Trophoblast cell (in vitro differentiated cells and primary cell): ENCODE measurements at regions not wholly inside any gene's neighbourhood (a gene's known extent, or its start where the extent isn't known, plus 50 kb on each side); places are given as distances from the start of the nearest gene placed in this dataset.
"Not testable (repeated sequence)": the region's sequence is repeated elsewhere in the genome, so short reads cannot be mapped to it uniquely, and the experiment has no call there.

Source experiments
- DNase-seq, 2 donors: peaks; one replicate each; pipeline ENCODE4 v3.0.0-alpha.2; 2016
- H2AFZ ChIP-seq: 2 replicates; pipeline ENCODE4 v1.6.1; 2013; ENCODE audit warnings: low read length, moderate library complexity, mild to moderate bottlenecking; ENCODE audit not compliant: insufficient read depth, poor library complexity
- H2AK5ac ChIP-seq: 2 replicates; pipeline ENCODE4 v1.6.1; 2013; ENCODE audit warnings: mild to moderate bottlenecking, low read length
- H2BK120ac ChIP-seq: 2 replicates; pipeline ENCODE4 v1.6.1; 2013; ENCODE audit warnings: low read length, mild to moderate bottlenecking, moderate library complexity; ENCODE audit not compliant: insufficient read depth, poor library complexity
- H2BK12ac ChIP-seq: 2 replicates; pipeline ENCODE4 v1.6.1; 2013; ENCODE audit warnings: mild to moderate bottlenecking, low read length, moderate library complexity
- H2BK5ac ChIP-seq: 2 replicates; pipeline ENCODE4 v1.6.1; 2013; ENCODE audit warnings: low read length, low read depth, moderate library complexity, mild to moderate bottlenecking; ENCODE audit not compliant: poor library complexity
- H3K14ac ChIP-seq: 2 replicates; pipeline ENCODE4 v1.6.1; 2013; ENCODE audit warnings: mild to moderate bottlenecking, low read length
- H3K18ac ChIP-seq: 2 replicates; pipeline ENCODE4 v1.6.1; 2013; ENCODE audit warnings: mild to moderate bottlenecking, low read length
- H3K23ac ChIP-seq: 2 replicates; pipeline ENCODE4 v1.6.1; 2013; ENCODE audit warnings: low read length
- H3K27ac ChIP-seq: 2 replicates; pipeline ENCODE4 v1.5.1; 2013; ENCODE audit warnings: low read depth, mild to moderate bottlenecking, inconsistent platforms, low read length, moderate library complexity
- H3K27me3 ChIP-seq: 2 replicates; pipeline ENCODE4 v1.6.1; 2013; ENCODE audit warnings: inconsistent platforms, mild to moderate bottlenecking, low read length, moderate library complexity; ENCODE audit not compliant: insufficient read depth
- H3K36me3 ChIP-seq, 2 experiments: 1 replicate in 1 of 2; 2 replicates in 1 of 2; pipeline ENCODE4 v1.6.1; 2013; ENCODE audit warnings: low read length in 2 of 2, mild to moderate bottlenecking in 2 of 2, moderate library complexity in 1 of 2; ENCODE audit not compliant: insufficient read depth in 2 of 2, control insufficient read depth in 1 of 2
- H3K4ac ChIP-seq: 2 replicates; pipeline ENCODE4 v1.6.1; 2013; ENCODE audit warnings: low read depth, mild to moderate bottlenecking, low read length, moderate library complexity
- H3K4me1 ChIP-seq, 2 experiments: 1 replicate in 1 of 2; 2 replicates in 1 of 2; pipeline ENCODE4 v1.6.1; 2013; ENCODE audit warnings: low read length in 2 of 2, mild to moderate bottlenecking in 2 of 2, moderate library complexity in 1 of 2; ENCODE audit not compliant: insufficient read depth in 2 of 2, control insufficient read depth in 1 of 2
- H3K4me2 ChIP-seq: 2 replicates; pipeline ENCODE4 v1.6.1; 2013; ENCODE audit warnings: inconsistent platforms, mild to moderate bottlenecking, low read length, moderate library complexity
- H3K4me3 ChIP-seq: 2 replicates; pipeline ENCODE4 v1.5.1; 2013; ENCODE audit warnings: mild to moderate bottlenecking, low read depth, low read length, inconsistent platforms
- H3K79me1 ChIP-seq: one replicate; pipeline ENCODE4 v1.6.1; 2013; ENCODE audit warnings: low read length
- H3K79me2 ChIP-seq: 2 replicates; pipeline ENCODE4 v1.6.1; 2013; ENCODE audit warnings: low read length, mild to moderate bottlenecking; ENCODE audit not compliant: control insufficient read depth, insufficient read depth, poor library complexity
- H3K9ac ChIP-seq: 2 replicates; pipeline ENCODE4 v1.6.1; 2013; ENCODE audit warnings: mild to moderate bottlenecking, low read length
- H3K9me3 ChIP-seq: 2 replicates; pipeline ENCODE4 v1.6.1; 2013; ENCODE audit warnings: low read depth, mild to moderate bottlenecking, control low read depth, inconsistent platforms, low read length; ENCODE audit not compliant: insufficient read depth
- H4K12ac ChIP-seq: 2 replicates; pipeline ENCODE4 v1.6.1; 2013; ENCODE audit warnings: low read depth, mild to moderate bottlenecking, low read length, moderate library complexity
- H4K8ac ChIP-seq: 2 replicates; pipeline ENCODE4 v1.6.1; 2013; ENCODE audit warnings: low read depth, mild to moderate bottlenecking, low read length, moderate library complexity
- H4K91ac ChIP-seq: one replicate; pipeline ENCODE4 v1.6.1; 2013; ENCODE audit warnings: low read depth, mild to moderate bottlenecking, low read length, moderate library complexity
- WGBS: extraction: QIAGEN DNeasy Blood & Tissue Kit; methylation state at CpG from one replicate; pipeline ENCODE4 v1.1.7; 2013; ENCODE audit warnings: missing lambda C conversion rate; ENCODE audit not compliant: insufficient read length, insufficient coverage; ENCODE audit errors: extremely low coverage; 5-methylcytosine and 5-hydroxymethylcytosine counted together

- Histone ChIP-seq H3K18ac (no peak overlapping the region), H2BK12ac (no peak overlapping the region), H2BK120ac (no peak overlapping the region), H3K4ac (no peak overlapping the region), H3K23ac (no peak overlapping the region), H2BK5ac (no peak overlapping the region), H3K9me3 (no peaks in the 10 kb centered on the region), H3K79me1 (no peaks in the 10 kb centered on the region), H3K36me3 (no peaks in the 10 kb centered on the region), H3K14ac (no peak overlapping the region), H4K91ac (no peak overlapping the region), H3K4me3 (no peak overlapping the region), H3K27me3 (no peaks in the 10 kb centered on the region), H2AK5ac (no peak overlapping the region), H2AFZ (no peak overlapping the region), H3K79me2 (no peaks in the 10 kb centered on the region), H4K8ac (no peak overlapping the region), H3K9ac (no peak overlapping the region), H4K12ac (no peak overlapping the region), H3K4me2 (no peak overlapping the region), H3K4me1 (no peaks in the 10 kb centered on the region), H3K27ac (no peak overlapping the region)
- no CpG with 5 or more reads among the region's 3 CpGs for WGBS
- no peak for DNase-seq
Measured at GRCh38 chr1:101128211-101128727, 102.7 kb upstream of the DPH5 start.

- no CpG with 5 or more reads among the region's 2 CpGs for WGBS
- H4K8ac ChIP-seq: no peak overlapping the region
- H2BK5ac ChIP-seq: no peak overlapping the region
Measured at GRCh38 chr1:101124405-101124804, 98.8 kb upstream of the DPH5 start.

GRCh38 chr1:101123904-101124303 is 98.3 kb upstream of the DPH5 start:
- not testable (repeated sequence) for H3K14ac ChIP-seq, H3K9ac ChIP-seq, H2AFZ ChIP-seq, H3K4me2 ChIP-seq, H4K91ac ChIP-seq, H2BK120ac ChIP-seq, H3K36me3 ChIP-seq, DNase-seq, H3K4me3 ChIP-seq, H2AK5ac ChIP-seq, H3K27me3 ChIP-seq, H3K23ac ChIP-seq, H3K18ac ChIP-seq, H3K79me2 ChIP-seq, H4K8ac ChIP-seq, H3K79me1 ChIP-seq, H4K12ac ChIP-seq, H2BK12ac ChIP-seq, H3K4ac ChIP-seq, H3K4me1 ChIP-seq, H3K9me3 ChIP-seq, H2BK5ac ChIP-seq, H3K27ac ChIP-seq
- WGBS: no CpG with 5 or more reads among the region's 4 CpGs

More at GRCh38 chr1:101124405-101124804, 98.8 kb upstream of the DPH5 start:
- Histone ChIP-seq H4K91ac (no peak overlapping the region), H3K9me3 (no peaks in the 10 kb centered on the region), H3K27me3 (no peaks in the 10 kb centered on the region), H2BK12ac (no peak overlapping the region), H2AK5ac (no peak overlapping the region), H3K4me3 (no peak overlapping the region), H2BK120ac (no peak overlapping the region), H3K18ac (no peak overlapping the region), H3K79me2 (no peaks in the 10 kb centered on the region), H3K4ac (no peak overlapping the region), H3K14ac (no peak overlapping the region), H2AFZ (no peak overlapping the region), H3K27ac (no peak overlapping the region), H3K79me1 (no peaks in the 10 kb centered on the region), H4K12ac (no peak overlapping the region), H3K4me1 (no peaks in the 10 kb centered on the region), H3K9ac (no peak overlapping the region), H3K23ac (no peak overlapping the region), H3K4me2 (no peak overlapping the region), H3K36me3 (no peaks in the 10 kb centered on the region)
- DNase-seq: peak in 1 of 2 donors; percentile 60

- no peak overlapping the region for H4K12ac ChIP-seq
- H4K91ac ChIP-seq: no peak overlapping the region
- H3K4me3 ChIP-seq: no peak overlapping the region
- no peaks in the 10 kb centered on the region for H3K79me1 ChIP-seq
- H3K9me3 ChIP-seq: no peaks in the 10 kb centered on the region
- no peak overlapping the region for H2BK5ac ChIP-seq
- H3K18ac ChIP-seq: no peak overlapping the region
- H3K9ac ChIP-seq: no peak overlapping the region
- no peak overlapping the region for H2BK120ac ChIP-seq
- no peak overlapping the region for H3K27ac ChIP-seq
- H3K4ac ChIP-seq: no peak overlapping the region
- H3K79me2 ChIP-seq: no peaks in the 10 kb centered on the region
- no peaks in the 10 kb centered on the region for H3K27me3 ChIP-seq
- H2AFZ ChIP-seq: no peak overlapping the region
- no peak overlapping the region for H3K14ac ChIP-seq
- H4K8ac ChIP-seq: no peak overlapping the region
- no CpG with 5 or more reads among the region's 8 CpGs for WGBS
- H3K4me2 ChIP-seq: no peak overlapping the region
- no peaks in the 10 kb centered on the region for H3K36me3 ChIP-seq
- DNase-seq: no peak
- H2BK12ac ChIP-seq: no peak overlapping the region
- H2AK5ac ChIP-seq: no peak overlapping the region
- no peak overlapping the region for H3K23ac ChIP-seq
- no peaks in the 10 kb centered on the region for H3K4me1 ChIP-seq
Measured at GRCh38 chr1:101122452-101123166, 97.0 kb upstream of the DPH5 start.
